ENCODE measurements at regions not wholly inside any gene's neighbourhood (a gene's known extent, or its start where the extent isn't known, plus 50 kb on each side); places are given as distances from the start of the nearest gene placed in this dataset.

GRCh38 chr3:157888040-157888439 lies 218.2 kb downstream of the SHOX2 start:
- TF ChIP-seq RAD21 (IDR thresholded peaks at IDR 0.05; ENCODE audit: low read depth) (peak; percentile 16; the same call in 1 of the 2 replicates), CTCF (IDR thresholded peaks at IDR 0.05 in 2 of 3, conservative IDR thresholded peaks at IDR 0.05 in 1 of 3; ENCODE audit: borderline replicate concordance in 1 of 3, insufficient read depth in 1 of 3, low read depth in 2 of 3, low read length in 2 of 3) (peak in 2 of 3 experiments; percentile 30 to 44; a peak in 4 of 6 replicates), MAX (IDR thresholded peaks at IDR 0.05) (no peak)
- H3K27ac ChIP-seq (ENCODE audit: low read depth, low read length), result no peak overlapping the region
- no peak overlapping the region for H3K4me2 ChIP-seq (ENCODE audit: low read length)
- H3K79me2 ChIP-seq (ENCODE audit: insufficient read depth, low read length), result no peaks in the 10 kb centered on the region
- no peaks in the 10 kb centered on the region for H3K9me3 ChIP-seq (ENCODE audit: control insufficient read depth in 1 of 2, insufficient read depth in 1 of 2, low read depth in 1 of 2, low read length in 2 of 2)
- H3K4me3 ChIP-seq (replicated peaks in 1 of 2; ENCODE audit: low read depth in 1 of 2, low read length in 2 of 2), result no peak overlapping the region
- intact Hi-C loops (cut with micrococcal nuclease), result no loop called here
- no TSS peak for BruUV-seq (replicated peaks)
- no peaks in the 10 kb centered on the region for H3K9me2 ChIP-seq (ENCODE audit: insufficient read depth)
- H4K20me1 ChIP-seq (ENCODE audit: insufficient read depth), result no peaks in the 10 kb centered on the region
- H3K27me3 ChIP-seq (ENCODE audit: insufficient read depth, low read length), result no peaks in the 10 kb centered on the region
- ChIA-PET CTCF (interaction anchor here (0.8 kb wide), 1 partner anchor 644 kb away, joined by 3 read pairs; no protein-coding TSS in a partner anchor), RAD21 (ENCODE audit: low non-redundant PET in 1 of 2, low total read pairs in 2 of 2, uncharacterized antibody in 2 of 2, unreplicated experiment in 2 of 2) (no interaction called here), POLR2A (no interaction called here)
- no peak overlapping the region for H3K9ac ChIP-seq (ENCODE audit: low read length)
- H2AFZ ChIP-seq (ENCODE audit: low read depth, low read length, poor library complexity, severe bottlenecking), result no peak overlapping the region
- H3K36me3 ChIP-seq (ENCODE audit: control insufficient read depth in 1 of 2, insufficient read depth in 2 of 2, low read length in 2 of 2), result no peaks in the 10 kb centered on the region
- DNase-seq (ENCODE audit: low read depth, low spot score) (no peak), ATAC-seq (peak; percentile 52; the same call in 1 of the 2 replicates)
- no peaks in the 10 kb centered on the region for H3K4me1 ChIP-seq (ENCODE audit: control insufficient read depth in 1 of 2, insufficient read depth in 2 of 2, low read length in 2 of 2)

- Histone ChIP-seq H3K9me2 (ENCODE audit: insufficient read depth) (no peaks in the 10 kb centered on the region), H3K79me2 (ENCODE audit: insufficient read depth, low read length) (no peaks in the 10 kb centered on the region), H3K27ac (ENCODE audit: low read depth, low read length) (no peak overlapping the region), H3K27me3 (ENCODE audit: insufficient read depth, low read length) (no peaks in the 10 kb centered on the region), H3K9me3 (ENCODE audit: control insufficient read depth in 1 of 2, insufficient read depth in 1 of 2, low read depth in 1 of 2, low read length in 2 of 2) (no peaks in the 10 kb centered on the region), H3K9ac (ENCODE audit: low read length) (no peak overlapping the region), H3K4me2 (ENCODE audit: low read length) (no peak overlapping the region), H4K20me1 (ENCODE audit: insufficient read depth) (no peaks in the 10 kb centered on the region), H3K36me3 (ENCODE audit: control insufficient read depth in 1 of 2, insufficient read depth in 2 of 2, low read length in 2 of 2) (no peaks in the 10 kb centered on the region), H3K4me3 (replicated peaks in 1 of 2; ENCODE audit: low read depth in 1 of 2, low read length in 2 of 2) (no peak overlapping the region), H3K4me1 (ENCODE audit: control insufficient read depth in 1 of 2, insufficient read depth in 2 of 2, low read length in 2 of 2) (no peaks in the 10 kb centered on the region), H2AFZ (ENCODE audit: low read depth, low read length, poor library complexity, severe bottlenecking) (no peak overlapping the region)
- POLR2A ChIA-PET, result no interaction called here
- RAD21 ChIA-PET (ENCODE audit: low non-redundant PET in 1 of 2, low total read pairs in 2 of 2, uncharacterized antibody in 2 of 2, unreplicated experiment in 2 of 2), result no interaction called here
- no peak for DNase-seq (ENCODE audit: low read depth, low spot score)
- CTCF ChIA-PET, result no interaction called here
- TF ChIP-seq EZH2phosphoT487 (IDR thresholded peaks at IDR 0.05; ENCODE audit: borderline replicate concordance), result no peak
- TF ChIP-seq SP1 (IDR thresholded peaks at IDR 0.05; ENCODE audit: low read depth), result no peak
- intact Hi-C loops (cut with micrococcal nuclease), result no loop called here
- ATAC-seq, result no peak
- no TSS peak for BruUV-seq (replicated peaks)
Measured at GRCh38 chr3:157876556-157876955, 229.7 kb downstream of the SHOX2 start.
